Osteoblast (primary cell): ENCODE measurements at regions not wholly inside any gene's neighbourhood (a gene's known extent, or its start where the extent isn't known, plus 50 kb on each side); places are given as distances from the start of the nearest gene placed in this dataset.
A peak's percentile ranks its signal among the peaks of the same experiment; 100 is the strongest.

ENCODE experiments used
- DNase-seq: peaks from one replicate; pipeline ENCODE4 v3.0.0; 2011; ENCODE audit warnings: low spot score, mixed read lengths; ENCODE audit not compliant: insufficient read length; ENCODE audit errors: missing footprints
- H2AFZ ChIP-seq: 2 replicates; pipeline ENCODE4 v1.6.0; 2011; ENCODE audit warnings: mild to moderate bottlenecking, low read length
- H3K27ac ChIP-seq: 2 replicates; pipeline ENCODE4 v1.5.1; 2011; ENCODE audit warnings: mild to moderate bottlenecking, low read depth, low read length, moderate library complexity
- H3K27me3 ChIP-seq: 2 replicates; pipeline ENCODE4 v1.6.0; 2012; ENCODE audit warnings: mild to moderate bottlenecking, control low read depth, inconsistent platforms, low read length, moderate library complexity; ENCODE audit not compliant: insufficient read depth
- H3K36me3 ChIP-seq: 2 replicates; pipeline ENCODE4 v1.5.1; 2011; ENCODE audit warnings: mild to moderate bottlenecking, low read length, control low read depth, moderate library complexity; ENCODE audit not compliant: insufficient read depth
- H3K4me1 ChIP-seq: 2 replicates; pipeline ENCODE4 v1.5.1; 2011; ENCODE audit warnings: mild to moderate bottlenecking, low read length, control low read depth, moderate library complexity; ENCODE audit not compliant: insufficient read depth
- H3K4me2 ChIP-seq: 2 replicates; pipeline ENCODE4 v1.6.0; 2011; ENCODE audit warnings: mild to moderate bottlenecking, low read length; ENCODE audit not compliant: insufficient read depth
- H3K4me3 ChIP-seq: fragments of 200-600 bp; sonication (generic); 3 replicates; pipeline ENCODE4 v1.5.1; 2012; ENCODE audit warnings: mild to moderate bottlenecking, low read length, inconsistent platforms; ENCODE audit not compliant: insufficient read depth
- H3K79me2 ChIP-seq: 2 replicates; pipeline ENCODE4 v1.6.0; 2012; ENCODE audit warnings: mild to moderate bottlenecking, low read length, control low read depth, inconsistent platforms; ENCODE audit not compliant: insufficient read depth
- H3K9me3 ChIP-seq: 2 replicates; pipeline ENCODE4 v1.5.1; 2011; ENCODE audit warnings: low read depth, low read length, control low read depth
- H4K20me1 ChIP-seq: 2 replicates; pipeline ENCODE4 v1.6.0; 2012; ENCODE audit warnings: mild to moderate bottlenecking, low read length, control low read depth; ENCODE audit not compliant: insufficient read depth
- TF ChIP-seq, protein P1 (sequence below): IDR thresholded peaks from 2 replicates; pipeline ENCODE4 v1.5.1; 2011; ENCODE audit warnings: mild to moderate bottlenecking, low read depth, low read length, moderate library complexity; ENCODE audit errors: extremely low read depth

DNA sequence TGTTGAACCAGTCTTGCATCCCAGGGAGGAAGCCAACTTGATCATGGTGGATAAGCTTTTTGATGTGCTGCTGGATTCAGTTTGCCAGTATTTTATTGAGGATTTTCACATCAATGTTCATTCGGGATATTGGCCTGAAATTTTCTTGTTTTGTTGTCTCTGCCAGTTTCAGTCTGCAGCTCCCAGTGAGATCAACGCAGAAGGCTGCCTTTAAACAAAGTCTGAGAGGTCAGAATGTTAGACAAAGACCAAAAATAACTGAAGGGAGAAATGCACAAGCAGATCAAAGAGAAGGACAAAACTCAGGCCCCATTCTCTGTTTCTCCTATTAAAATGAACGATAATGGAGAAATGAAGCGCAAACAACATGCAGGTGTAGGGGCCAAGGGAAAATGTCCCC is 170.4 kb downstream of the NHLRC3 start:
- Histone ChIP-seq H3K4me3 (no peak overlapping the region), H3K4me1 (peaks cover 7% of the 10 kb centered on the region), H3K9me3 (no peaks in the 10 kb centered on the region), H3K27me3 (no peaks in the 10 kb centered on the region), H3K79me2 (no peaks in the 10 kb centered on the region), H3K36me3 (no peaks in the 10 kb centered on the region), H3K4me2 (no peak overlapping the region), H2AFZ (no peak overlapping the region), H4K20me1 (no peaks in the 10 kb centered on the region), H3K27ac (no peak overlapping the region)
- TF ChIP-seq, protein P1, sequence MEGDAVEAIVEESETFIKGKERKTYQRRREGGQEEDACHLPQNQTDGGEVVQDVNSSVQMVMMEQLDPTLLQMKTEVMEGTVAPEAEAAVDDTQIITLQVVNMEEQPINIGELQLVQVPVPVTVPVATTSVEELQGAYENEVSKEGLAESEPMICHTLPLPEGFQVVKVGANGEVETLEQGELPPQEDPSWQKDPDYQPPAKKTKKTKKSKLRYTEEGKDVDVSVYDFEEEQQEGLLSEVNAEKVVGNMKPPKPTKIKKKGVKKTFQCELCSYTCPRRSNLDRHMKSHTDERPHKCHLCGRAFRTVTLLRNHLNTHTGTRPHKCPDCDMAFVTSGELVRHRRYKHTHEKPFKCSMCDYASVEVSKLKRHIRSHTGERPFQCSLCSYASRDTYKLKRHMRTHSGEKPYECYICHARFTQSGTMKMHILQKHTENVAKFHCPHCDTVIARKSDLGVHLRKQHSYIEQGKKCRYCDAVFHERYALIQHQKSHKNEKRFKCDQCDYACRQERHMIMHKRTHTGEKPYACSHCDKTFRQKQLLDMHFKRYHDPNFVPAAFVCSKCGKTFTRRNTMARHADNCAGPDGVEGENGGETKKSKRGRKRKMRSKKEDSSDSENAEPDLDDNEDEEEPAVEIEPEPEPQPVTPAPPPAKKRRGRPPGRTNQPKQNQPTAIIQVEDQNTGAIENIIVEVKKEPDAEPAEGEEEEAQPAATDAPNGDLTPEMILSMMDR: no peak
- no peak for DNase-seq

DNA sequence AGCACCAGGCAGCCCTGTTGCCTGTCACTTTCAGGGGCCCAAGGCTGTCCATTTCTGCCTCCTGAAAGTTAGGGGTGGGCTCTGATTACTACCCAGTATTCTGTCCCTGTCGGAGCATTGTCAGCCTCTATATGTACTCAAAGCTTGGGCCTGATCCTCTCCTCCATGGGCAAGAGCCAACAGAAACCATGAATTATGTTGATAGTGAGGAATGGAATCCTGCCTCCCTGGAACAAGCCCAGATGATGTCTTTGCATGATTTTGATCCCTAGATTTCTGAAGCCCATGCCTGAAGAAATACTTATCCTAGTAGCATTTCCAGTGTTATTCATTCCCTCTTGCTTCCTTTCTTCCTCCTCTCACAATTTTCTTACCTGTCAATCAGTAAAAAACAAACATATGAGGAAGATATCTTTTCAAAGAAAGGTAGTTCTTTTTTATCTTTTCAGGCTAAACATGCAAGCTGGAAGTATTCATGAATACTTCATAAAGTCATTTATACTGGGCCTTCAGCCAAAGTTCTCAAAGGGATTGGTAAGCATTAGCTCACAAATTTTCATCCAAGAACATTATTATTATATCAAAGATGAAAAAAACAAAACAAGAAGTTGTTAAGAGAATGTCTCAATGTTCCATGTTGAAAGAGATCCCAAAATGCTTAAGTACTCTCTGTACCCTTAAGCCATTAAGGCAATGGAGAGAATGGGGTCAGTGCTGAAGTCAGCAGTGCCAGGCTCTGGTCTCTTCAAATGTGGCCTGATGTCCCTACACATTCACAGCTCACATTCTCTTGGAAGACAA is 171.7 kb downstream of the NHLRC3 start:
- Histone ChIP-seq H4K20me1 (no peaks in the 10 kb centered on the region), H3K79me2 (no peaks in the 10 kb centered on the region), H3K27ac (peak overlapping the region; percentile 53), H3K4me2 (peak overlapping the region; percentile 27), H3K36me3 (no peaks in the 10 kb centered on the region), H3K4me3 (no peak overlapping the region), H3K4me1 (peaks cover 7% of the 10 kb centered on the region), H3K27me3 (no peaks in the 10 kb centered on the region), H3K9me3 (no peaks in the 10 kb centered on the region), H2AFZ (peak overlapping the region; percentile 60)
- TF ChIP-seq, protein P1: no peak
- no peak for DNase-seq

DNA sequence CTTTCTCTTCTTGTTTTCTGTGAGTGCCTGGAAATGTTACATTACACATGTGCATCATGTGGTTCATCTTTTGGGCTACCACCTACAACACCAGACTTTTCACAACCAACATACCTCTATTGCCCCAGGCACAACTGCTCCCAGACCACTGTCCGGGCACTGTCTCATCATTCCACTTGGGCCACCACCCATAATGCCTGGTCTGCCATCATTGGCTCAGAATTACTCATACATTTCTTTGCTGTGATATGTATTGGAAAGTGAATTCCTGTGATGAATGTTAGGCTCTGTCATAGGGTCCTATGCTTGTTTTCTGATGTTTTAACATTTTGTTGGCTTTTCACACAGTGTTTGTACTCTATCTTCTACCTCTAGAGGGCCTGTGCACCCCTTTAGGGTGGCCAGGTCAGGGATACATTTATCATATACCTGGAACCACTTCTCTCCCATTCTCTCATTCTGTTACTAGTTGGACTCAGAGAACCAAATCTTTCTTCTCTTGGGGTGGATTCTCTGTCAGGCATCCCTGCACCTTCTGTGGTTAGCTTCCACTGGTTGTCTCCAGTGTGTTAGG is 172.8 kb downstream of the NHLRC3 start:
- H3K27ac ChIP-seq: no peak overlapping the region
- TF ChIP-seq, protein P1: no peak
- no peaks in the 10 kb centered on the region for H3K27me3 ChIP-seq
- peaks cover 7% of the 10 kb centered on the region for H3K4me1 ChIP-seq
- H3K36me3 ChIP-seq: no peaks in the 10 kb centered on the region
- no peak overlapping the region for H3K4me2 ChIP-seq
- no peaks in the 10 kb centered on the region for H3K79me2 ChIP-seq
- no peak overlapping the region for H3K4me3 ChIP-seq
- no peaks in the 10 kb centered on the region for H4K20me1 ChIP-seq
- no peaks in the 10 kb centered on the region for H3K9me3 ChIP-seq
- no peak overlapping the region for H2AFZ ChIP-seq
- DNase-seq: peak; percentile 48

DNA sequence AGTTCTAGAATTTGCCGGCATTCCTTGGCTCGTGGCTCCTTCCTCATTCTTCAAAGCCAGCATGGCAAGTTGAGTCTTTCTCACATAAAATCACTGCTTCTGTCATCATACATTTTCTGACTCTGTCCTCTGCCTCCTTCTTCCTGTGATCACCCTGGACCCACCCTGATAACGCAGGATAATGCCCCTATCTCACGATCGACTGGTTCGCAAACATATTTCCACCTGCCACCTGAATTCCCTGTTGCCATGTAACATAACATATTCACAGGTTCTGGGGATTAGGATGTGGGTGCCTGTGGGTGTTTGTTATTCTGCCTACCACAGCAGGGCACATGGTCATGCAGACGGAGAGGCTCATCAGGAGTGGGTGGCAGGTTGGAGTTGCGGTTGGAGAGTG is 177.7 kb downstream of the NHLRC3 start:
- H2AFZ ChIP-seq: no peak overlapping the region
- no peak overlapping the region for H3K4me3 ChIP-seq
- no peaks in the 10 kb centered on the region for H3K79me2 ChIP-seq
- H3K4me2 ChIP-seq: no peak overlapping the region
- H3K4me1 ChIP-seq: peaks cover 3% of the 10 kb centered on the region
- no peak overlapping the region for H3K27ac ChIP-seq
- DNase-seq: no peak
- H3K9me3 ChIP-seq: no peaks in the 10 kb centered on the region
- no peaks in the 10 kb centered on the region for H4K20me1 ChIP-seq
- no peaks in the 10 kb centered on the region for H3K36me3 ChIP-seq
- H3K27me3 ChIP-seq: no peaks in the 10 kb centered on the region
- TF ChIP-seq, protein P1: no peak
